Endodermal cell (in vitro differentiated cells): ENCODE measurements at regions not wholly inside any gene's neighbourhood (a gene's known extent, or its start where the extent isn't known, plus 50 kb on each side); places are given as distances from the start of the nearest gene placed in this dataset.

Experiments
- DNase-seq: peaks from one replicate; pipeline ENCODE4 v3.0.0-alpha.2; 2017
- H3K27ac ChIP-seq: 2 replicates; pipeline ENCODE4 v1.5.1; 2013; ENCODE audit warnings: mild to moderate bottlenecking, low read depth, low read length, moderate library complexity
- H3K27me3 ChIP-seq: 2 replicates; pipeline ENCODE4 v1.6.1; 2013; ENCODE audit warnings: mild to moderate bottlenecking, low read length, moderate library complexity; ENCODE audit not compliant: insufficient read depth, control insufficient read depth, poor library complexity, severe bottlenecking
- H3K36me3 ChIP-seq: 2 replicates; pipeline ENCODE4 v1.7.0; 2013; ENCODE audit warnings: mild to moderate bottlenecking, low read length, moderate library complexity; ENCODE audit not compliant: control insufficient read depth, insufficient read depth
- H3K4me1 ChIP-seq: one replicate; pipeline ENCODE4 v1.7.0; 2013; ENCODE audit warnings: low read length; ENCODE audit not compliant: control insufficient read depth, insufficient read depth
- H3K4me3 ChIP-seq: 2 replicates; pipeline ENCODE4 v1.5.1; 2013; ENCODE audit warnings: mild to moderate bottlenecking, low read length, moderate library complexity
- H3K9ac ChIP-seq: 2 replicates; pipeline ENCODE4 v1.6.1; 2013; ENCODE audit warnings: mild to moderate bottlenecking, low read length, moderate library complexity; ENCODE audit not compliant: poor library complexity, severe bottlenecking; ENCODE audit errors: extremely low read depth
- H3K9me3 ChIP-seq: 2 replicates; pipeline ENCODE4 v1.6.1; 2013; ENCODE audit warnings: mild to moderate bottlenecking, low read length, moderate library complexity; ENCODE audit not compliant: control insufficient read depth
- H3K27ac Mint-ChIP-seq: 2 replicates; pipeline ENCODE4 v1.8.0; 2020; ENCODE audit warnings: mixed read lengths
- H3K27me3 Mint-ChIP-seq: 2 replicates; pipeline ENCODE4 v1.8.0; 2021; ENCODE audit warnings: mild to moderate bottlenecking, mixed read lengths; ENCODE audit not compliant: insufficient read depth
- H3K36me3 Mint-ChIP-seq: 2 replicates; pipeline ENCODE4 v1.8.0; 2020; ENCODE audit warnings: low read depth, mixed read lengths
- H3K4me1 Mint-ChIP-seq: 2 replicates; pipeline ENCODE4 v1.8.0; 2020; ENCODE audit warnings: mixed read lengths
- H3K4me3 Mint-ChIP-seq: 2 replicates; pipeline ENCODE4 v1.8.0; 2020; ENCODE audit warnings: mild to moderate bottlenecking, moderate library complexity, mixed read lengths
- H3K9me3 Mint-ChIP-seq: 2 replicates; pipeline ENCODE4 v1.8.0; 2020; ENCODE audit warnings: mild to moderate bottlenecking, mixed read lengths
- CTCF ChIP-seq: fragments of 200-600 bp; sonication (generic); conservative IDR thresholded peaks from 2 replicates; pipeline ENCODE4 v1.5.0; 2021; ENCODE audit warnings: antibody characterized with exemption, mild to moderate bottlenecking
- WGBS, 2 experiments: methylation state at CpG; one replicate each; pipeline versions ENCODE4 v1.1.5 to v1.1.7; 2013; ENCODE audit warnings: missing lambda C conversion rate in 2 of 2, mixed read lengths in 1 of 2; ENCODE audit not compliant: insufficient coverage in 1 of 2, insufficient read length in 1 of 2; 5-methylcytosine and 5-hydroxymethylcytosine counted together

DNA sequence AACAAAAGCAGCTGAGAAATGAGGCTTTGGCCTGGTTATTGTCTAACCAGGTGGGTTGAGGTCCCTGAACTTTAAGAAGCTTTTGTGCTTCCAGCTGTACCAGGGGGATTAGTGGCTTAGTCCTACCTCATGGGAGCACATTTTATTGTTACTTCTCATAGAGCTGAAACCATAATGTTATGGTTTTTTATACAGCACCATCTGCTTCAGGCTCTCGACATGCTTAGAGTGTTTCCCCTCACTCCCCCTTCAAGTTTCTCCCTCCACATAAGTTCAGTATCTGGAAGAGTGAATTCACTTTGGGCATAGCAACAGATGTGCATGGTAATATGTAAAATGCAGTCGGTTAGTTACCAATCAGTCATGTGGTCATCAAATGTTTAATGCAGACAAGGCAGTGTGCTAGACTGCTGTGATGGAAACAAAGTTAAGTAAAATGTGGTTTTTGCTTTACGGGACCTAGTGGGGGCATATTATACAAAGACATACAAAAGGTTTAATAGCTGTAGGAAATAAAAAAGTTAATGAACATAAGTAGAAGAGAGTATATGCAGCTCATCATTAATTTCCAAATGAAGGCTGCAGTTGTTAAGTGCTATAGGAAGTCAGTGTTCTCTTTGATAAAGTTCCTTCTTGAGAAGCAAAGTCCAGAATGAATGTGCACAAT, 95.9 kb upstream of the SPRY4 start:
- Mint-ChIP-seq H3K36me3 (no peaks in the 10 kb centered on the region), H3K9me3 (no peaks in the 10 kb centered on the region), H3K27me3 (no peaks in the 10 kb centered on the region), H3K4me3 (no peak overlapping the region), H3K4me1 (peaks cover 17% of the 10 kb centered on the region), H3K27ac (no peak overlapping the region)
- Histone ChIP-seq H3K9ac (no peak overlapping the region), H3K4me3 (no peak overlapping the region), H3K27me3 (no peaks in the 10 kb centered on the region), H3K27ac (peak overlapping the region; percentile 40), H3K9me3 (no peaks in the 10 kb centered on the region), H3K36me3 (no peaks in the 10 kb centered on the region), H3K4me1 (peaks cover 13% of the 10 kb centered on the region)
- no peak for TF ChIP-seq CTCF
- DNase-seq, result no peak
- WGBS, 2 experiments, result 89 to 90% methylated on average over 1 to 3 of the region's 3 CpGs

GRCh38 chr5:142412581-142412980, 87.8 kb upstream of the SPRY4 start:
- peaks cover 7% of the 10 kb centered on the region for H3K4me1 Mint-ChIP-seq
- no peaks in the 10 kb centered on the region for H3K36me3 ChIP-seq
- no peak overlapping the region for H3K4me3 ChIP-seq
- no peak for DNase-seq
- no peaks in the 10 kb centered on the region for H3K27me3 ChIP-seq
- no peak overlapping the region for H3K27ac ChIP-seq
- no peaks in the 10 kb centered on the region for H3K36me3 Mint-ChIP-seq
- no peaks in the 10 kb centered on the region for H3K27me3 Mint-ChIP-seq
- H3K9me3 Mint-ChIP-seq, result no peaks in the 10 kb centered on the region
- peak overlapping the region; percentile 53 for H3K27ac Mint-ChIP-seq
- whole genome bisulfite sequencing, 2 experiments, result 95 to 97% methylated on average over 5 of the region's 5 CpGs
- no peak overlapping the region for H3K4me3 Mint-ChIP-seq
- H3K9me3 ChIP-seq, result no peaks in the 10 kb centered on the region
- no peaks in the 10 kb centered on the region for H3K4me1 ChIP-seq
- no peak for TF ChIP-seq CTCF
- H3K9ac ChIP-seq, result no peak overlapping the region

DNA sequence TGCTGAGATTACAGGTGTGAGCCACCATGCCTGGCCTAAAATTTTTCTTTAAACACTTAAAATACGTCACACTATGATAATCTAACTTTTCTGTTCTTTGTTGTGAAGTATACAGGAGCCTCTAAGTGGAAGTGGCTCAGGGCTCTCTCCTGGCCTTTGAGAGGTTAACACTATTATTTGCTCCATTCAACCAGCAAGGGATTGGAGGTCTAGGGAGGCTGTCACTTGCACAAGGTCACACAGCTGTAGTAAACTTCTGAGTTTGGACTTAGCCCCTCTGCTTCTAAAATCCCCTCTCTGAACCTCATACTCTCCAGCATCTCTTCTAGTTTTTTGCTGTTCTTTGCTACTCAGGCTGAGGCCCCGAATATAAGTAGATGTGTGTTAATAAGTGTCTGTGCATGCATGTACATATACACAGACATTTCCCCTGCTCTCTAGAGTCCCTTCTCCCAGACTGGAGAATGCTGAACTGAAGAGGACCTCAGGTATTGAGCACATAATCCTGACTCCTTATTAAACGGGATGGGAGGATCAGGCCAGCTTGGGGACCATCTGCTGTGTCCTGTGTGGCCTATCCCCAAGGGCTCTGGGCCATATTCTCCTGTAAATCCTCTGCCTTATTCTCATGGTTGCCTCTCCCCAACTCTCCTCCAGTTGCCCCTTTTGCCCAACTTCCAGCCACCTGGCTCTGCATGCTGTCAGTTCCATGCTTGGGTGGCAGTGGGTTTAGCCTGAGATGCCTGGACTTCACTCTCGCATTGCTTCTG, 87.0 kb upstream of the SPRY4 start:
- Mint-ChIP-seq H3K36me3 (no peaks in the 10 kb centered on the region), H3K9me3 (no peaks in the 10 kb centered on the region), H3K4me1 (peaks cover 7% of the 10 kb centered on the region), H3K27ac (peak overlapping the region; percentile 53), H3K4me3 (no peak overlapping the region), H3K27me3 (no peaks in the 10 kb centered on the region)
- Histone ChIP-seq H3K9ac (no peak overlapping the region), H3K9me3 (no peaks in the 10 kb centered on the region), H3K27me3 (no peaks in the 10 kb centered on the region), H3K4me1 (no peaks in the 10 kb centered on the region), H3K27ac (no peak overlapping the region), H3K36me3 (no peaks in the 10 kb centered on the region), H3K4me3 (no peak overlapping the region)
- TF ChIP-seq CTCF, result no peak
- 95 to 100% methylated on average over 2 to 3 of the region's 4 CpGs for WGBS, 2 experiments
- DNase-seq, result no peak
